ENCODE measurements at regions not wholly inside any gene's neighbourhood (a gene's known extent, or its start where the extent isn't known, plus 50 kb on each side); places are given as distances from the start of the nearest gene placed in this dataset.

DNA sequence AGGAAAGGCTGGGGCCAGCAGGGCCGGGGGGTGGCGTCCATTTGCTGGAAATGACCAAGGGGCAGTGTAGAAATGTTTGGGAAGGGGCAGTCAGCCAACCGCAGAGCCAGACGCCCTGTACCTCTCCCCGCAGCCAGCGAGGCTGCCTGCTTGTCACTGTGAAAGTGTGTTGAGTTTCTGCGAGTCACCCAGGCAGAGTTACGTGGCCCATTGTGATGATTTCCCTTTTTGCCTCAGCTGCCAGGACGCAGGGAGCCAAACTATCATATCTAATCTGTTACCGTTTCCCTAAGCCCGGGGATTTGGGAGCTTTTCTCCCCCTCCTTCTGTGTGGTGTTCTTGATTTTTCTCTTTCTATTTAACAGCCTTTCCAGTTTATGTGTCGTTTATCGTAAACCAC is 67.9 kb upstream of the STX16 start (continued):
- TF ChIP-seq, protein P1, sequence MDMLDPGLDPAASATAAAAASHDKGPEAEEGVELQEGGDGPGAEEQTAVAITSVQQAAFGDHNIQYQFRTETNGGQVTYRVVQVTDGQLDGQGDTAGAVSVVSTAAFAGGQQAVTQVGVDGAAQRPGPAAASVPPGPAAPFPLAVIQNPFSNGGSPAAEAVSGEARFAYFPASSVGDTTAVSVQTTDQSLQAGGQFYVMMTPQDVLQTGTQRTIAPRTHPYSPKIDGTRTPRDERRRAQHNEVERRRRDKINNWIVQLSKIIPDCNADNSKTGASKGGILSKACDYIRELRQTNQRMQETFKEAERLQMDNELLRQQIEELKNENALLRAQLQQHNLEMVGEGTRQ (IDR thresholded peaks at IDR 0.05; ENCODE audit: low read depth, low read length): no peak
- TF ChIP-seq NFE2L2 (IDR thresholded peaks at IDR 0.05; ENCODE audit: low read depth, low read length) (no peak), MAFK (IDR thresholded peaks at IDR 0.05; ENCODE audit: low read depth, low read length) (no peak), CEBPB (IDR thresholded peaks at IDR 0.05; ENCODE audit: low read depth, low read length) (no peak), BHLHE40 (IDR thresholded peaks at IDR 0.05; ENCODE audit: low read depth, low read length) (no peak), MXI1 (IDR thresholded peaks at IDR 0.05; ENCODE audit: borderline replicate concordance, low read depth, low read length) (no peak)

DNA sequence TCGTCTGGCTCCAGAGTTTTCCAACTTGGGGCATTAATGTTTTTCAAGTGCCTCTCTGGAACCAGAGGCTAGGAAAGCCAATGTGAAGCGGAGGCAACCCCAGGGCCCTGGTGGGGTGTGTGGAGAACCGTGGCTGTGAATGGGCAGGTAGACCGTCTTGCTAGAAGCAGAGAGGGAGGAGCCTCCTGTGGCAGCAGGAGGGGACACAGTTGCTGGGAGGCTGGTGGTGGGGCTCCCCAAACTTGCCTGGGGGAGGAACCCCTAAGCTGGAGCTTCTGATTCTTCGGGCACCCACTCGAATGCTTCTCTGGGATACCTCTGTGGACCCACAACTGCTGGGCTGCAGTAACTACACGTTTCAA is 65.3 kb upstream of the APCDD1L start:
- no peaks in the 10 kb centered on the region for H4K20me1 ChIP-seq (ENCODE audit: insufficient read depth, low read length)
- no peak for ATAC-seq (ENCODE audit: low read depth)
- H3K4me3 ChIP-seq (ENCODE audit: insufficient read depth, low read depth, low read length): no peak overlapping the region
- no peak overlapping the region for H2BK120ac ChIP-seq (ENCODE audit: low read depth, low read length)
- no peak overlapping the region for H2BK20ac ChIP-seq (ENCODE audit: low read depth, low read length)
- no peaks in the 10 kb centered on the region for H3K9me3 ChIP-seq (ENCODE audit: control insufficient read depth, insufficient read depth, low read length)
- H3K27me3 ChIP-seq (ENCODE audit: control insufficient read depth, insufficient read depth, low read length): peaks cover 4% of the 10 kb centered on the region; the same call in 1 of the 2 replicates
- no peaks in the 10 kb centered on the region for H3K36me3 ChIP-seq (ENCODE audit: control insufficient read depth, insufficient read depth, low read length)
- H2AFZ ChIP-seq (replicated peaks; ENCODE audit: low read length, poor library complexity): no peak overlapping the region
- no peak overlapping the region for H4K91ac ChIP-seq (ENCODE audit: insufficient read depth, low read depth, low read length)
- H2AK5ac ChIP-seq (ENCODE audit: low read depth, low read length): no peak overlapping the region
- no peak overlapping the region for H3K56ac ChIP-seq (ENCODE audit: extremely low read depth, insufficient read depth, low read length)
- H2BK5ac ChIP-seq (ENCODE audit: low read depth, low read length, poor library complexity, severe bottlenecking): no peak overlapping the region
- dilution Hi-C loops (cut with HindIII; ENCODE audit: low sequenced_read_pairs, unreplicated experiment) (no loop called here), in situ Hi-C loops (cut with MboI; ENCODE audit: low sequenced_read_pairs) (no loop called here), intact Hi-C loops (cut with micrococcal nuclease) (no loop called here)
- DNase-seq: no peak
- H4K8ac ChIP-seq (ENCODE audit: low read depth in 2 of 2, low read length in 2 of 2): no peak overlapping the region
- no peak overlapping the region for H3K14ac ChIP-seq (replicated peaks; ENCODE audit: low read depth, low read length)
- no peak overlapping the region for H3K4ac ChIP-seq (ENCODE audit: low read depth, low read length)
- ChIA-PET POLR2A (ENCODE audit: unreplicated experiment) (no interaction called here), CTCF (no interaction called here)
- H3K4me1 ChIP-seq (ENCODE audit: control insufficient read depth, insufficient read depth, low read length): peaks cover 8% of the 10 kb centered on the region; the same call in 1 of the 2 replicates
- H2AK9ac ChIP-seq (replicated peaks; ENCODE audit: low read depth, low read length, poor library complexity): no peak overlapping the region
- H3K18ac ChIP-seq (ENCODE audit: low read depth, low read length): no peak overlapping the region
- no peak overlapping the region for H2BK15ac ChIP-seq (ENCODE audit: low read depth, low read length)
- H3K79me1 ChIP-seq (ENCODE audit: low read depth in 1 of 2, low read length in 2 of 2): no peaks in the 10 kb centered on the region
- no peak overlapping the region for H3K27ac ChIP-seq (ENCODE audit: insufficient read depth, low read length)
- H3K9ac ChIP-seq (ENCODE audit: low read depth, low read length): no peak overlapping the region
- 83% methylated on average over 2 of the region's 7 CpGs; no CpG with 5 or more reads in 1 of the 2 experiments for WGBS, 2 experiments (ENCODE audit: extremely low coverage in 2 of 2, insufficient read length in 1 of 2)
- no TSS peak for BruUV-seq (replicated peaks)
- no peak overlapping the region for H3K23ac ChIP-seq (ENCODE audit: low read depth, low read length)
- H3K4me2 ChIP-seq (ENCODE audit: low read depth, low read length): no peak overlapping the region
- H3K9me1 ChIP-seq (ENCODE audit: insufficient read depth, low read length): peaks cover 8% of the 10 kb centered on the region
- no peak overlapping the region for H4K5ac ChIP-seq (ENCODE audit: low read depth, low read length)
- TF ChIP-seq FOS (IDR thresholded peaks at IDR 0.05; ENCODE audit: low read depth, low read length) (no peak), POLR2A (IDR thresholded peaks at IDR 0.05; ENCODE audit: low read depth, low read length) (no peak), CHD1 (IDR thresholded peaks at IDR 0.05; ENCODE audit: low read depth, low read length) (no peak), RCOR1 (IDR thresholded peaks at IDR 0.05; ENCODE audit: insufficient replicate concordance, low read length) (no peak), MAFK (IDR thresholded peaks at IDR 0.05; ENCODE audit: low read depth, low read length) (no peak), BHLHE40 (IDR thresholded peaks at IDR 0.05; ENCODE audit: low read depth, low read length) (no peak), RAD21 (IDR thresholded peaks at IDR 0.05; ENCODE audit: low read length) (no peak), MAZ (IDR thresholded peaks at IDR 0.05; ENCODE audit: borderline replicate concordance, low read depth, low read length) (no peak), RFX5 (IDR thresholded peaks at IDR 0.05; ENCODE audit: low read depth, low read length) (no peak)
- TF ChIP-seq, protein P2, sequence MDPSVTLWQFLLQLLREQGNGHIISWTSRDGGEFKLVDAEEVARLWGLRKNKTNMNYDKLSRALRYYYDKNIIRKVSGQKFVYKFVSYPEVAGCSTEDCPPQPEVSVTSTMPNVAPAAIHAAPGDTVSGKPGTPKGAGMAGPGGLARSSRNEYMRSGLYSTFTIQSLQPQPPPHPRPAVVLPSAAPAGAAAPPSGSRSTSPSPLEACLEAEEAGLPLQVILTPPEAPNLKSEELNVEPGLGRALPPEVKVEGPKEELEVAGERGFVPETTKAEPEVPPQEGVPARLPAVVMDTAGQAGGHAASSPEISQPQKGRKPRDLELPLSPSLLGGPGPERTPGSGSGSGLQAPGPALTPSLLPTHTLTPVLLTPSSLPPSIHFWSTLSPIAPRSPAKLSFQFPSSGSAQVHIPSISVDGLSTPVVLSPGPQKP (IDR thresholded peaks at IDR 0.05; ENCODE audit: borderline replicate concordance, low read depth, low read length): no peak
- TF ChIP-seq, protein P3, sequence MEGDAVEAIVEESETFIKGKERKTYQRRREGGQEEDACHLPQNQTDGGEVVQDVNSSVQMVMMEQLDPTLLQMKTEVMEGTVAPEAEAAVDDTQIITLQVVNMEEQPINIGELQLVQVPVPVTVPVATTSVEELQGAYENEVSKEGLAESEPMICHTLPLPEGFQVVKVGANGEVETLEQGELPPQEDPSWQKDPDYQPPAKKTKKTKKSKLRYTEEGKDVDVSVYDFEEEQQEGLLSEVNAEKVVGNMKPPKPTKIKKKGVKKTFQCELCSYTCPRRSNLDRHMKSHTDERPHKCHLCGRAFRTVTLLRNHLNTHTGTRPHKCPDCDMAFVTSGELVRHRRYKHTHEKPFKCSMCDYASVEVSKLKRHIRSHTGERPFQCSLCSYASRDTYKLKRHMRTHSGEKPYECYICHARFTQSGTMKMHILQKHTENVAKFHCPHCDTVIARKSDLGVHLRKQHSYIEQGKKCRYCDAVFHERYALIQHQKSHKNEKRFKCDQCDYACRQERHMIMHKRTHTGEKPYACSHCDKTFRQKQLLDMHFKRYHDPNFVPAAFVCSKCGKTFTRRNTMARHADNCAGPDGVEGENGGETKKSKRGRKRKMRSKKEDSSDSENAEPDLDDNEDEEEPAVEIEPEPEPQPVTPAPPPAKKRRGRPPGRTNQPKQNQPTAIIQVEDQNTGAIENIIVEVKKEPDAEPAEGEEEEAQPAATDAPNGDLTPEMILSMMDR (conservative IDR thresholded peaks at IDR 0.05; ENCODE audit: low read depth, low read length): no peak

Data from IMR-90 (cell line).